ENCODE measurements at regions not wholly inside any gene's neighbourhood (a gene's known extent, or its start where the extent isn't known, plus 50 kb on each side); places are given as distances from the start of the nearest gene placed in this dataset.

DNA sequence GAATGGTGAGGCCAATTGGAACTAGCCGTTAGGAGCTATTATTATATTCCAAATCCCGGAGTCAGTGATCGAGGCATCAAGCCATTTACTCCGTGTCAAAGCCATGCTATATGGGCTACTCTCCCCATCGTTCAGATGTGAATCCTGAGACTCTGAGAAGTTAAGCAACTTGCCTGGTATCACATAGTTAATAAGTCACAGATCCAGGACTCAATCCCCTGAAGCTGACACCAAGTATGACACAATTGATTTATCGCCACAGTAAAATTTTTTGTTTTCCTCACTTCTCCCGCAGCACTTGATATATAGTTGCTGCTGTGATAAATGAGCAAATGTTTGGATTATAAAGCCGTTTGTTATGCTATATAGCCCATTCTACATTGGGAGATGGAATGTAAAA, 50.8 kb upstream of the TSHZ2 start:
- DNase-seq (ENCODE audit: low read depth) = no peak
- TF ChIP-seq, protein P1, sequence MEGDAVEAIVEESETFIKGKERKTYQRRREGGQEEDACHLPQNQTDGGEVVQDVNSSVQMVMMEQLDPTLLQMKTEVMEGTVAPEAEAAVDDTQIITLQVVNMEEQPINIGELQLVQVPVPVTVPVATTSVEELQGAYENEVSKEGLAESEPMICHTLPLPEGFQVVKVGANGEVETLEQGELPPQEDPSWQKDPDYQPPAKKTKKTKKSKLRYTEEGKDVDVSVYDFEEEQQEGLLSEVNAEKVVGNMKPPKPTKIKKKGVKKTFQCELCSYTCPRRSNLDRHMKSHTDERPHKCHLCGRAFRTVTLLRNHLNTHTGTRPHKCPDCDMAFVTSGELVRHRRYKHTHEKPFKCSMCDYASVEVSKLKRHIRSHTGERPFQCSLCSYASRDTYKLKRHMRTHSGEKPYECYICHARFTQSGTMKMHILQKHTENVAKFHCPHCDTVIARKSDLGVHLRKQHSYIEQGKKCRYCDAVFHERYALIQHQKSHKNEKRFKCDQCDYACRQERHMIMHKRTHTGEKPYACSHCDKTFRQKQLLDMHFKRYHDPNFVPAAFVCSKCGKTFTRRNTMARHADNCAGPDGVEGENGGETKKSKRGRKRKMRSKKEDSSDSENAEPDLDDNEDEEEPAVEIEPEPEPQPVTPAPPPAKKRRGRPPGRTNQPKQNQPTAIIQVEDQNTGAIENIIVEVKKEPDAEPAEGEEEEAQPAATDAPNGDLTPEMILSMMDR (conservative IDR thresholded peaks at IDR 0.05; ENCODE audit: low read length) = no peak
- no peak overlapping the region for H3K4me3 ChIP-seq (ENCODE audit: low read length)

DNA sequence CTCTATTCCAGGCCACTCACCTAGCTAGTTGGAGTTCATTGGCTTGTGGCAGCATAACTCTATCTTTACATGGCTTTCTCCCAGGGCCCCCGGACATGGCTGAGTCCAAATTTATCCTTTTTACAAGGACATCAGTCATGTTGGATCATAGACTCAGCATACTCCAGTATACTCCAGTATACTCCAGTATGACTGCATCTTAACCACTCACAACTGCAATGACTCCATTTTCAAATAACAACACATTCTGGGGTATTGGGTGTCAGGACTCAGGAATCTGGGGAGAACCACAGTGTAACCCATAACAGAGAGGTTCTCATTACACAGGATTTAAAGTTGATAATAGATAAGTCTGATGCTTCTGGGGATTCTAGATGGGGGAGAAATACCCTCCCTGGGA, 53.8 kb upstream of the TSHZ2 start:
- DNase-seq (ENCODE audit: low read depth) = no peak
- TF ChIP-seq, protein P1 (conservative IDR thresholded peaks at IDR 0.05; ENCODE audit: low read length) = no peak
- H3K4me3 ChIP-seq (ENCODE audit: low read length) = no peak overlapping the region

DNA sequence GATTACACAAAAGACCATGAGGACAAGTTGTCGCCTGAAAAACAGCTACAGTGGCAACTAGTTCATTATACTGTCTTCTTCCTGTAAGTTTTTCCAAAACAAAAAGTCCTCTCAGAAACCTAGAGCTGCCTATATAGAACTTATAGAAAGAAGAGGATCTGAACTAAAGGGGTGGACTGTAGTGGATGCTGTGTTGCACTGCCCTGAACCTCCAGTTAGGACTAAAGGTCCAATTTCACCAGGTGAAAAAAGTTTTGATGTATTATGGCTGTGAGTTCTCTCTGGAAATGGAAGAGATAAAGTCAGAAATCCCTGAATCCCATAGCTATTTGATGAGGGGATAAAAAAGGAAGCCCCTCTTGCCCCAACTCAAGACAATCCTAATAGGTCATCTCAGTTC, 56.6 kb upstream of the TSHZ2 start:
- no peak overlapping the region for H3K4me3 ChIP-seq (ENCODE audit: low read length)
- TF ChIP-seq, protein P1 (conservative IDR thresholded peaks at IDR 0.05; ENCODE audit: low read length) = no peak
- DNase-seq (ENCODE audit: low read depth) = no peak

DNA sequence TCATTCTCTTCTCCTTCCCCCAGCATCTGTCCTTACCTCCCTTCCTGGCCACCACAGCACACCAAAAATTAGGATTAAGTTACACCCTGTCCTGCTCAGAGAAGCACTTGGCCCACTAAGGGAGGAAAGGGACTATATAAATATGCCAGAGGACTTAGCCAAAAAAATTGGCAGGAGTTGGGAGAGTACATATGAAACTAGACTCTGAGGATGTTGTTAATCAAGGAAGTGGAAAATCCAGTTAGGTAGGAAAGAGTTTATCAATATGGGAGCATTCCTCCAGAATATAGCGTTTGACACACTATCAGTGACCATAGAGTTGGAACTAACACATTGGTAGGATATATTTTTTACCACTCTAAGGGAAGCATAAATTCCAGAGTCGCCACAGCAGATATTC, 57.3 kb upstream of the TSHZ2 start:
- H3K4me3 ChIP-seq (ENCODE audit: low read length) = no peak overlapping the region
- TF ChIP-seq, protein P1 (conservative IDR thresholded peaks at IDR 0.05; ENCODE audit: low read length) = no peak
- no peak for DNase-seq (ENCODE audit: low read depth)

DNA sequence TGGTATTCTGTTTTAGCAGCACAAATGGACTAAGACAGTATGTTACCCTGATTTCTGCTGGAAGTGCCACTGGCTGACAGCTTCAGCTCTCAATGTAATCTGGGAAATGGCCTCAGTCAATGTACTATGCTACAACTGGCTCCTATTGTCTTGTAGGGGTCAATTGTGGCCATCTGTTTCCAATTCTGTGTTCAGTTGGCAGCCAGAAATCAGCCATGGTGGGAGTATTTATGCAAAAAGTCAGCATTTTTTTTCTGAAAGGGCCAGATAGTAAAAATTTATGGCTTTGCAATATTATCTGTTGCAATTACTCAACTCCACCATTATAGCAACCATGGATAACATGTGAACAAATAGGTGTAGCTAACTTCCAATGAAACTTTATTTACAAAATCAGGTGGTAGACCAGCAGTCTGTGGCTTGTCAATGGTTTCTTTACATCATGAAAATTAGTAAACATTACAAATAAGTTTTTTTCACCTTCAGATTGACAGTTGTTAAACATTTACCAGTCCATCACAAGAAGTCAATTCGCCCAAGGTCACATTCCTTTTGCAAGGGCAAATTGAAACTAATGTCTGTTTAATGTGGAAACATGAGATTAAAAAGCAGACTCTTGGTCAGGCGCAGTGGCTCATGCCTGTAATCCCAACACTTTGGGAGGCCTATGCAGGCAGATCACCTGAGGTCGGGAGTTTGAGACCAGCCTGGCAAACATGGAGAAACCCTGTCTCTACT, 58.3 kb upstream of the TSHZ2 start:
- TF ChIP-seq, protein P1 (conservative IDR thresholded peaks at IDR 0.05; ENCODE audit: low read length) = no peak
- no peak for DNase-seq (ENCODE audit: low read depth)
- no peak overlapping the region for H3K4me3 ChIP-seq (ENCODE audit: low read length)

DNA sequence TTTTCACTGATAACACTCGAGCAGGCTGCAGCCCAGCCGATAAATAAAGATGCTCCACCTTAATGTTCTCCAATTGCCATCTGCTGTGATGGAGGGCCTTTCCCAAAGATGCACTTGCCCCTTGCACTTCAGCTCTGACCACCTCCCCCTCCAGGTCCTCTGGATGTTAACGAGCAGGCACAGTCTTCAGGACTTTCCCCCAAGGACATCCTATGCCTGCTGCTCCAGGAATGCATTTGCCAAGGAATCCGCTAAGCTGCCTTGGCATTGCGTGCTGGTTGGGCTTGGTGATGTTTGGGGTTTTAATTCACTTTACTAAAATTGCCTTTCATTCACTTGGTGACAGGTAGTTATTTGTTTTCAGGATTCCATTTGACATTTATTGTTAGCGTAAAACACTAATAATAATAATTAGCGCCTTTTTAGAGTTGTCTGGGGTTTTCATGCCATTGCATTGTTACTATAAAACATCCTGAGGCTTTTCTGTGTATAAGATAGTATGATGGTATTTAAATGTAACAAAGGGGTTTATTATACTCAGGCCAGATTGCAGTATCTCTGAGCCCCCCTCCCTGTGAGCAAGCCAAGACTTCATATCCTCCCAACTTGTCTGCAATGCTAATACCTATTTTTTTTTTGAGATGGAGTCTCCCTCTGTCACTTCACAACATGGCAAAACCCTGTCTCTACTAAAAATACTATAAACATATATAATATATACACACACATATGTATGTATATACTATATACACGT, 66.7 kb upstream of the TSHZ2 start:
- TF ChIP-seq, protein P1 (conservative IDR thresholded peaks at IDR 0.05; ENCODE audit: low read length) = no peak
- DNase-seq (ENCODE audit: low read depth) = no peak
- H3K4me3 ChIP-seq (ENCODE audit: low read length) = no peak overlapping the region

DNA sequence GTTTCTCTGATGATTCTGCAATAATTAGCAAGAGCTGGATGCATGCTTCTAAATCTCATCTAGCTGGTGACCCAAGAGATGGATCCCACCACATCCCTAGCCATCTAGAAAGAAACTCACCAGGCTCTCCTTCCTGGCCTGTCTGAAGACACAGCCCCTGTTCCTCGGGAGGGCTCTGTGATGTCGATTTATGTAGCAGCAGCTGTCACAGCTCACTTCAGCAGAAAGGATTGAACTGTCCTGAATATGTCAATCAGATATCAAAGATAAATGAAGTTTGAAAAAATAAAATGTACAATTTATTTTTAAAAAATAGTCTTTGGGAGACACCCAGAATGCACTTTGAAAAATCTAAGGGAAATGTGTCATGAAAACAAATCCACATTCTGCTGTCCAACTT, 67.3 kb upstream of the TSHZ2 start:
- no peak for DNase-seq (ENCODE audit: low read depth)
- TF ChIP-seq, protein P1 (conservative IDR thresholded peaks at IDR 0.05; ENCODE audit: low read length) = no peak
- H3K4me3 ChIP-seq (ENCODE audit: low read length) = no peak overlapping the region

All from AG10803 (cell line).